Esophagus muscularis mucosa (tissue), 4 donors: ENCODE measurements at regions not wholly inside any gene's neighbourhood (a gene's known extent, or its start where the extent isn't known, plus 50 kb on each side); places are given as distances from the start of the nearest gene placed in this dataset.

Experiments used
- DNase-seq: peaks from one replicate; pipeline ENCODE4 v3.0.0-alpha.2; 2017; ENCODE audit errors: extremely low spot score
- H3K27ac ChIP-seq, 4 donors: fragments of 200-600 bp; sonication (generic); replicated peaks in 1 of 4; 1 replicate in 3 of 4; 2 replicates in 1 of 4; pipeline ENCODE4 v1.5.1; 2016 to 2019; ENCODE audit warnings: mild to moderate bottlenecking in 1 of 4
- H3K27me3 ChIP-seq, 4 donors: fragments of 200-600 bp; sonication (generic); one replicate each; pipeline versions ENCODE4 v1.5.1 to v1.6.0; 2016 to 2019
- H3K36me3 ChIP-seq, 4 donors: fragments of 200-600 bp; sonication (generic); one replicate each; pipeline ENCODE4 v1.5.1; 2016 to 2019
- H3K4me1 ChIP-seq, 4 donors: fragments of 200-600 bp; sonication (generic); one replicate each; pipeline ENCODE4 v1.5.1; 2016 to 2019
- H3K4me3 ChIP-seq, 4 donors: fragments of 200-600 bp; sonication (generic); 1 replicate in 2 of 4; 2 replicates in 2 of 4; pipeline ENCODE4 v1.5.1; 2016 to 2019; ENCODE audit warnings: mild to moderate bottlenecking in 4 of 4, moderate library complexity in 1 of 4
- H3K9me3 ChIP-seq, 4 donors: fragments of 200-600 bp; sonication (generic); 1 replicate in 3 of 4; 2 replicates in 1 of 4; pipeline ENCODE4 v1.5.1; 2016 to 2019
- CTCF ChIP-seq, 3 experiments: fragments of 200-600 bp in 2 of 3; fragments of 450-650 bp in 1 of 3; sonication (generic) in 2 of 3; IDR thresholded peaks; one replicate each; pipeline ENCODE4 v1.5.1; 2017 to 2019; ENCODE audit warnings: antibody characterized with exemption in 3 of 3, mild to moderate bottlenecking in 2 of 3, moderate library complexity in 1 of 3
- EP300 ChIP-seq: sonication (generic); formaldehyde crosslinking; IDR thresholded peaks from one replicate; pipeline ENCODE4 v1.6.1; 2017; ENCODE audit warnings: antibody characterized with exemption
- POLR2A ChIP-seq: fragments of 450-650 bp; IDR thresholded peaks from one replicate; pipeline ENCODE4 v1.6.1; 2017; ENCODE audit warnings: antibody characterized with exemption, moderate library complexity, mild to moderate bottlenecking, low read depth
- POLR2AphosphoS5 ChIP-seq, 2 donors: sonication (generic); formaldehyde crosslinking; IDR thresholded peaks; one replicate each; pipeline ENCODE4 v1.6.1; 2017; ENCODE audit warnings: antibody characterized with exemption in 2 of 2
- WGBS: methylation state at CpG from one replicate; pipeline ENCODE4 v1.1.5; 2018; 5-methylcytosine and 5-hydroxymethylcytosine counted together
- intact Hi-C: fragments of 100-400 bp; cut with DNase I; formaldehyde crosslinking; loops from one replicate; pipeline ENCODE4 v1.15.1; 2023

GRCh38 chr4:126265888-126266287 lies 951.1 kb downstream of the FAT4 start:
- H3K9me3 ChIP-seq: no peaks in the 10 kb centered on the region
- TF ChIP-seq POLR2AphosphoS5 (IDR thresholded peaks at IDR 0.05) (no peak), EP300 (no peak), CTCF (IDR thresholded peaks at IDR 0.05) (no peak), POLR2A (no peak)
- H3K4me1 ChIP-seq: peaks cover 0 to 5% (median 3%) of the 10 kb centered on the region in 4 donors
- H3K27ac ChIP-seq: no peak overlapping the region
- no peak overlapping the region for H3K4me3 ChIP-seq
- no peaks in the 10 kb centered on the region for H3K36me3 ChIP-seq
- intact Hi-C loops: no loop called here
- no peak for DNase-seq
- H3K27me3 ChIP-seq: no peaks in the 10 kb centered on the region

- WGBS: 73% methylated on average over 1 of the region's 1 CpG
- TF ChIP-seq POLR2A (no peak), EP300 (no peak), CTCF (IDR thresholded peaks at IDR 0.05) (no peak), POLR2AphosphoS5 (IDR thresholded peaks at IDR 0.05) (no peak)
- DNase-seq: no peak
- H3K4me1 ChIP-seq: peaks cover 0 to 5% (median 2%) of the 10 kb centered on the region in 4 donors
- H3K27ac ChIP-seq: no peak overlapping the region
- intact Hi-C loops: no loop called here
- H3K4me3 ChIP-seq: no peak overlapping the region
- H3K9me3 ChIP-seq: no peaks in the 10 kb centered on the region
- H3K36me3 ChIP-seq: no peaks in the 10 kb centered on the region
- no peaks in the 10 kb centered on the region for H3K27me3 ChIP-seq
Observed at GRCh38 chr4:126267689-126268088, 952.9 kb downstream of the FAT4 start.

GRCh38 chr4:126268106-126268505 lies 953.4 kb downstream of the FAT4 start:
- intact Hi-C loops: no loop called here
- Histone ChIP-seq H3K27ac (no peak overlapping the region), H3K36me3 (no peaks in the 10 kb centered on the region), H3K9me3 (no peaks in the 10 kb centered on the region), H3K27me3 (no peaks in the 10 kb centered on the region), H3K4me1 (peaks cover 0 to 3% (median 0%) of the 10 kb centered on the region in 4 donors), H3K4me3 (no peak overlapping the region)
- TF ChIP-seq POLR2A: no peak
- TF ChIP-seq POLR2AphosphoS5 (IDR thresholded peaks at IDR 0.05): no peak
- no peak for TF ChIP-seq EP300
- TF ChIP-seq CTCF (IDR thresholded peaks at IDR 0.05): no peak
- no peak for DNase-seq

- intact Hi-C loops: no loop called here
- Histone ChIP-seq H3K9me3 (no peaks in the 10 kb centered on the region), H3K27me3 (no peaks in the 10 kb centered on the region), H3K4me3 (no peak overlapping the region), H3K4me1 (no peaks in the 10 kb centered on the region), H3K27ac (no peak overlapping the region), H3K36me3 (no peaks in the 10 kb centered on the region)
- TF ChIP-seq EP300 (no peak), POLR2A (no peak), CTCF (IDR thresholded peaks at IDR 0.05) (no peak), POLR2AphosphoS5 (IDR thresholded peaks at IDR 0.05) (no peak)
- WGBS: 42% methylated on average over 6 of the region's 6 CpGs
- DNase-seq: no peak
Observed at GRCh38 chr4:126269106-126269505, 954.4 kb downstream of the FAT4 start.

- Histone ChIP-seq H3K4me3 (no peak overlapping the region), H3K27ac (no peak overlapping the region), H3K36me3 (no peaks in the 10 kb centered on the region), H3K27me3 (no peaks in the 10 kb centered on the region), H3K4me1 (no peaks in the 10 kb centered on the region), H3K9me3 (no peaks in the 10 kb centered on the region)
- TF ChIP-seq POLR2AphosphoS5 (IDR thresholded peaks at IDR 0.05): no peak
- TF ChIP-seq EP300: no peak
- no peak for TF ChIP-seq CTCF (IDR thresholded peaks at IDR 0.05)
- TF ChIP-seq POLR2A: no peak
- intact Hi-C loops: no loop called here
- whole genome bisulfite sequencing: 57% methylated on average over 1 of the region's 1 CpG
- DNase-seq: no peak
Observed at GRCh38 chr4:126271292-126271691, 956.5 kb downstream of the FAT4 start.
